ENCODE measurements at regions not wholly inside any gene's neighbourhood (a gene's known extent, or its start where the extent isn't known, plus 50 kb on each side); places are given as distances from the start of the nearest gene placed in this dataset.
"Not testable (repeated sequence)": the region's sequence is repeated elsewhere in the genome, so short reads cannot be mapped to it uniquely, and the experiment has no call there.

- DNase-seq (ENCODE audit: low read depth, low spot score), result no peak
These were observed 760.0 kb downstream of the METTL4 start for GRCh38 chr18:1811282-1811681.

GRCh38 chr18:1825296-1825695 lies 746.0 kb downstream of the METTL4 start:
- DNase-seq (ENCODE audit: low read depth, low spot score), result no peak

GRCh38 chr18:1840878-1841277 lies 730.4 kb downstream of the METTL4 start:
- peak; percentile 12 for DNase-seq (ENCODE audit: low read depth, low spot score)

- no peak for DNase-seq (ENCODE audit: low read depth, low spot score)
These were observed 724.7 kb downstream of the METTL4 start for GRCh38 chr18:1846640-1847039.

GRCh38 chr18:1848716-1849115 lies 722.6 kb downstream of the METTL4 start:
- no peak for DNase-seq (ENCODE audit: low read depth, low spot score)

GRCh38 chr18:1849386-1849785 lies 721.9 kb downstream of the METTL4 start:
- no peak for DNase-seq (ENCODE audit: low read depth, low spot score)

- DNase-seq (ENCODE audit: low read depth, low spot score), result not testable (repeated sequence)
These were observed 714.0 kb downstream of the METTL4 start for GRCh38 chr18:1857281-1857680.

- no peak for DNase-seq (ENCODE audit: low read depth, low spot score)
These were observed 709.8 kb downstream of the METTL4 start for GRCh38 chr18:1861473-1861872.

GRCh38 chr18:1865869-1866268 lies 705.4 kb downstream of the METTL4 start:
- no peak for DNase-seq (ENCODE audit: low read depth, low spot score)

GRCh38 chr18:1872274-1872673 lies 699.0 kb downstream of the METTL4 start:
- no peak for DNase-seq (ENCODE audit: low read depth, low spot score)

- no peak for DNase-seq (ENCODE audit: low read depth, low spot score)
These were observed 696.1 kb downstream of the METTL4 start for GRCh38 chr18:1875219-1875618.

GRCh38 chr18:1884623-1885022 lies 686.7 kb downstream of the METTL4 start:
- DNase-seq (ENCODE audit: low read depth, low spot score), result no peak

- no peak for DNase-seq (ENCODE audit: low read depth, low spot score)
These were observed 679.7 kb downstream of the METTL4 start for GRCh38 chr18:1891641-1892040.

GRCh38 chr18:1892191-1892590 lies 679.1 kb downstream of the METTL4 start:
- DNase-seq (ENCODE audit: low read depth, low spot score), result no peak

GRCh38 chr18:1895456-1896185 lies 675.7 kb downstream of the METTL4 start:
- no peak for DNase-seq (ENCODE audit: low read depth, low spot score)

- no peak for DNase-seq (ENCODE audit: low read depth, low spot score)
These were observed 664.9 kb downstream of the METTL4 start for GRCh38 chr18:1906421-1906820.

- DNase-seq (ENCODE audit: low read depth, low spot score), result no peak
These were observed 663.7 kb downstream of the METTL4 start for GRCh38 chr18:1907470-1908206.

GRCh38 chr18:1914489-1914888 lies 656.8 kb downstream of the METTL4 start:
- DNase-seq (ENCODE audit: low read depth, low spot score), result peak; percentile 53

- DNase-seq (ENCODE audit: low read depth, low spot score), result no peak
These were observed 654.3 kb downstream of the METTL4 start for GRCh38 chr18:1916869-1917523.

- no peak for DNase-seq (ENCODE audit: low read depth, low spot score)
These were observed 653.7 kb downstream of the METTL4 start for GRCh38 chr18:1917569-1917968.

GRCh38 chr18:1922066-1922465 lies 649.2 kb downstream of the METTL4 start:
- DNase-seq (ENCODE audit: low read depth, low spot score), result no peak

GRCh38 chr18:1928711-1929110 lies 642.6 kb downstream of the METTL4 start:
- DNase-seq (ENCODE audit: low read depth, low spot score), result no peak

- DNase-seq (ENCODE audit: low read depth, low spot score), result peak; percentile 74
These were observed 641.6 kb downstream of the METTL4 start for GRCh38 chr18:1929720-1930119.

All from ELF-1 (cell line).